Hepatocyte (in vitro differentiated cells): ENCODE measurements at regions not wholly inside any gene's neighbourhood (a gene's known extent, or its start where the extent isn't known, plus 50 kb on each side); places are given as distances from the start of the nearest gene placed in this dataset.

Experiments
- CTCF ChIP-seq: fragments of 200-600 bp; sonication (generic); IDR thresholded peaks from 2 replicates; pipeline ENCODE4 v1.5.1; 2016; ENCODE audit warnings: antibody characterized with exemption, mild to moderate bottlenecking; ENCODE audit not compliant: poor library complexity
- EZH2 ChIP-seq: fragments of 200-600 bp; sonication (generic); IDR thresholded peaks from 2 replicates; pipeline ENCODE4 v1.6.1; 2016; ENCODE audit warnings: antibody characterized with exemption, mild to moderate bottlenecking, borderline replicate concordance
- EZH2phosphoT487 ChIP-seq: fragments of 200-600 bp; sonication (generic); IDR thresholded peaks from one replicate; pipeline ENCODE4 v1.6.1; 2018; ENCODE audit warnings: antibody characterized with exemption, mild to moderate bottlenecking, low read depth, moderate library complexity; ENCODE audit not compliant: unreplicated experiment, severe bottlenecking

DNA sequence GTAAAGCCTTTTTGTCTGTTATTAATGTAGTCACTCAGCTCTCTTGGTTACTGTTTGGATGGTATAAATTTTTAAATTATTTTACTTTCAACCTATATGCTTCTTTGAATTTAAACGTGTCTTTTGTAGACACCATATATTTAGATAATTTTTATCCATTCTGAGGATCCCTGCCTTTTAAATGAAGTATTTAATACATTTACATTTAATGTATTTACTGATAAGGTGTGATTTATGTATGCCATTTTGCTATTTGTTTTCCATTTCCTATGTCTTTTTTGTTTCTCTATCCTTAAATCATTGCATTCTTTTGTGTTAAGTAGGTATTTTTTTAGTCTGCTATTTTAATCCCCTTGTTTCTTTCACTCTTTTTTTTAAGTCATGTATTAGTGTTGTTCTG, 238.0 kb downstream of the RAB28 start:
- TF ChIP-seq CTCF (no peak), EZH2 (no peak), EZH2phosphoT487 (no peak)
